ENCODE measurements at regions not wholly inside any gene's neighbourhood (a gene's known extent, or its start where the extent isn't known, plus 50 kb on each side); places are given as distances from the start of the nearest gene placed in this dataset.
"Not testable (repeated sequence)": the region's sequence is repeated elsewhere in the genome, so short reads cannot be mapped to it uniquely, and the experiment has no call there.

- H3K4me1 Mint-ChIP-seq; H3K27ac Mint-ChIP-seq; DNase-seq; H3K4me3 Mint-ChIP-seq; H3K36me3 Mint-ChIP-seq (ENCODE audit: low read depth); H3K9me3 Mint-ChIP-seq; ATAC-seq: not testable (repeated sequence)
- H3K27me3 Mint-ChIP-seq = peaks cover 15% of the 10 kb centered on the region
Measured at GRCh38 chr20:48516196-48516595, 311.6 kb downstream of the PREX1 start.

GRCh38 chr20:48514577-48514976 lies 313.2 kb downstream of the PREX1 start:
- not testable (repeated sequence) for H3K4me1 Mint-ChIP-seq; ATAC-seq; H3K36me3 Mint-ChIP-seq (ENCODE audit: low read depth); H3K27ac Mint-ChIP-seq; H3K27me3 Mint-ChIP-seq; H3K4me3 Mint-ChIP-seq; DNase-seq; H3K9me3 Mint-ChIP-seq

- not testable (repeated sequence) for H3K9me3 Mint-ChIP-seq; H3K27ac Mint-ChIP-seq; H3K4me1 Mint-ChIP-seq; H3K4me3 Mint-ChIP-seq; DNase-seq; H3K27me3 Mint-ChIP-seq; H3K36me3 Mint-ChIP-seq (ENCODE audit: low read depth); ATAC-seq
Measured at GRCh38 chr20:48512539-48512938, 315.3 kb downstream of the PREX1 start.

- H3K27ac Mint-ChIP-seq; H3K27me3 Mint-ChIP-seq; H3K9me3 Mint-ChIP-seq; DNase-seq; H3K4me3 Mint-ChIP-seq; H3K4me1 Mint-ChIP-seq; ATAC-seq; H3K36me3 Mint-ChIP-seq (ENCODE audit: low read depth): not testable (repeated sequence)
Measured at GRCh38 chr20:48505066-48505465, 322.7 kb downstream of the PREX1 start.

- Mint-ChIP-seq H3K4me3 (no peak overlapping the region), H3K4me1 (no peaks in the 10 kb centered on the region), H3K9me3 (no peaks in the 10 kb centered on the region), H3K27me3 (no peaks in the 10 kb centered on the region), H3K36me3 (ENCODE audit: low read depth) (no peaks in the 10 kb centered on the region), H3K27ac (no peak overlapping the region)
- no peak for ATAC-seq
- no peak for DNase-seq
Measured at GRCh38 chr20:48503166-48503815, 324.5 kb downstream of the PREX1 start.

- H3K36me3 Mint-ChIP-seq (ENCODE audit: low read depth) = no peaks in the 10 kb centered on the region
- no peak overlapping the region for H3K27ac Mint-ChIP-seq
- no peaks in the 10 kb centered on the region for H3K4me1 Mint-ChIP-seq
- no peaks in the 10 kb centered on the region for H3K27me3 Mint-ChIP-seq
- H3K9me3 Mint-ChIP-seq = no peaks in the 10 kb centered on the region
- ATAC-seq = no peak
- no peak overlapping the region for H3K4me3 Mint-ChIP-seq
- no peak for DNase-seq
Measured at GRCh38 chr20:48502758-48503157, 325.0 kb downstream of the PREX1 start.

GRCh38 chr20:48502016-48502415 lies 325.8 kb downstream of the PREX1 start:
- no peak for ATAC-seq
- H3K4me1 Mint-ChIP-seq = no peaks in the 10 kb centered on the region
- H3K27ac Mint-ChIP-seq = no peak overlapping the region
- H3K36me3 Mint-ChIP-seq (ENCODE audit: low read depth) = no peaks in the 10 kb centered on the region
- no peak overlapping the region for H3K4me3 Mint-ChIP-seq
- DNase-seq = no peak
- no peaks in the 10 kb centered on the region for H3K9me3 Mint-ChIP-seq
- no peaks in the 10 kb centered on the region for H3K27me3 Mint-ChIP-seq

- not testable (repeated sequence) for H3K4me3 Mint-ChIP-seq; H3K27me3 Mint-ChIP-seq; H3K4me1 Mint-ChIP-seq; DNase-seq; ATAC-seq; H3K36me3 Mint-ChIP-seq (ENCODE audit: low read depth); H3K27ac Mint-ChIP-seq; H3K9me3 Mint-ChIP-seq
Measured at GRCh38 chr20:48500900-48501299, 326.9 kb downstream of the PREX1 start.

GRCh38 chr20:48498939-48499338 lies 328.9 kb downstream of the PREX1 start:
- H3K4me1 Mint-ChIP-seq; DNase-seq; H3K9me3 Mint-ChIP-seq; ATAC-seq; H3K36me3 Mint-ChIP-seq (ENCODE audit: low read depth); H3K4me3 Mint-ChIP-seq; H3K27ac Mint-ChIP-seq; H3K27me3 Mint-ChIP-seq: not testable (repeated sequence)

GRCh38 chr20:48498125-48498524 lies 329.7 kb downstream of the PREX1 start:
- not testable (repeated sequence) for H3K27me3 Mint-ChIP-seq

GRCh38 chr20:48493966-48494365 lies 333.8 kb downstream of the PREX1 start:
- peaks cover 3% of the 10 kb centered on the region for H3K27me3 Mint-ChIP-seq
- no peak for ATAC-seq

More at GRCh38 chr20:48498125-48498524, 329.7 kb downstream of the PREX1 start:
- not testable (repeated sequence) for H3K27ac Mint-ChIP-seq; ATAC-seq; H3K4me3 Mint-ChIP-seq; H3K36me3 Mint-ChIP-seq (ENCODE audit: low read depth); H3K9me3 Mint-ChIP-seq; DNase-seq; H3K4me1 Mint-ChIP-seq

GRCh38 chr20:48493331-48493730 lies 334.5 kb downstream of the PREX1 start:
- H3K4me3 Mint-ChIP-seq; H3K36me3 Mint-ChIP-seq (ENCODE audit: low read depth); H3K27ac Mint-ChIP-seq; ATAC-seq; H3K9me3 Mint-ChIP-seq; DNase-seq; H3K27me3 Mint-ChIP-seq; H3K4me1 Mint-ChIP-seq: not testable (repeated sequence)

More at GRCh38 chr20:48493966-48494365, 333.8 kb downstream of the PREX1 start:
- Mint-ChIP-seq H3K36me3 (ENCODE audit: low read depth) (no peaks in the 10 kb centered on the region), H3K27ac (no peak overlapping the region), H3K4me3 (no peak overlapping the region), H3K9me3 (no peaks in the 10 kb centered on the region), H3K4me1 (no peaks in the 10 kb centered on the region)
- no peak for DNase-seq

GRCh38 chr20:48492715-48493070 lies 335.1 kb downstream of the PREX1 start:
- DNase-seq = no peak
- H3K36me3 Mint-ChIP-seq (ENCODE audit: low read depth) = no peaks in the 10 kb centered on the region
- no peak for ATAC-seq

GRCh38 chr20:48492015-48492714 lies 335.6 kb downstream of the PREX1 start:
- H3K27ac Mint-ChIP-seq = no peak overlapping the region
- H3K4me1 Mint-ChIP-seq = no peaks in the 10 kb centered on the region
- no peaks in the 10 kb centered on the region for H3K36me3 Mint-ChIP-seq (ENCODE audit: low read depth)
- H3K9me3 Mint-ChIP-seq = no peaks in the 10 kb centered on the region
- DNase-seq (no peak), ATAC-seq (no peak)
- peaks cover 3% of the 10 kb centered on the region for H3K27me3 Mint-ChIP-seq
- no peak overlapping the region for H3K4me3 Mint-ChIP-seq

More at GRCh38 chr20:48492715-48493070, 335.1 kb downstream of the PREX1 start:
- Mint-ChIP-seq H3K4me3 (no peak overlapping the region), H3K27me3 (peaks cover 3% of the 10 kb centered on the region), H3K4me1 (no peaks in the 10 kb centered on the region), H3K9me3 (no peaks in the 10 kb centered on the region), H3K27ac (no peak overlapping the region)

- no peak overlapping the region for H3K27ac Mint-ChIP-seq
- no peaks in the 10 kb centered on the region for H3K4me1 Mint-ChIP-seq
- no peaks in the 10 kb centered on the region for H3K9me3 Mint-ChIP-seq
- DNase-seq (no peak), ATAC-seq (no peak)
- H3K27me3 Mint-ChIP-seq = peaks cover 5% of the 10 kb centered on the region
- H3K36me3 Mint-ChIP-seq (ENCODE audit: low read depth) = no peaks in the 10 kb centered on the region
- H3K4me3 Mint-ChIP-seq = no peak overlapping the region
Measured at GRCh38 chr20:48490961-48491831, 336.6 kb downstream of the PREX1 start.
